K562 (cell line): ENCODE measurements at regions not wholly inside any gene's neighbourhood (a gene's known extent, or its start where the extent isn't known, plus 50 kb on each side); places are given as distances from the start of the nearest gene placed in this dataset.
A peak's percentile ranks its signal among the peaks of the same experiment; 100 is the strongest.

ENCODE experiments used
- ATAC-seq: fragments of 200-7000 bp; cut with Tn5 transposase; 3 replicates; pipeline ENCODE4 v1.9.1; 2020; ENCODE audit warnings: moderate library complexity
- BruUV-seq: library from RNA; stranded (reverse); fragments of 400-500 nt; replicated peaks from 2 replicates; lab custom pipeline; 2021; lab: Mats Ljungman, UMichigan
- CTCF ChIA-PET: fragments of 300-600 bp; formaldehyde crosslinking; extraction: SDS; loops from one replicate; lab custom pipeline; 2021; ENCODE audit warnings: low intra/inter-chr PET ratio; lab: Yijun Ruan, JAX
- POLR2A ChIA-PET: fragments of 300-600, 350-650 bp; sonication (Branson Sonifier 250); formaldehyde crosslinking; extraction: SDS; loops from one replicate; lab custom pipeline; 2021; ENCODE audit warnings: antibody characterized with exemption, inconsistent platforms; lab: Yijun Ruan, JAX
- DNase-seq, 4 experiments: peaks; one replicate each; pipeline versions ENCODE4 v3.0.0 to v3.0.0-alpha.2; 2011 to 2018; ENCODE audit warnings: low spot score in 3 of 4, mixed read lengths in 3 of 4; ENCODE audit errors: extremely low read depth in 1 of 4
- FAIRE-seq: peaks from 2 replicates; lab custom pipeline; 2011; peaks lifted over from hg19 to GRCh38; lab: Jason Lieb, UNC
- H2AFZ ChIP-seq: 2 replicates; pipeline ENCODE4 v1.6.0; 2011; ENCODE audit warnings: low read depth, low read length, control low read depth, inconsistent platforms
- H3K27ac ChIP-seq: fragments of 200-600 bp; 3 replicates; pipeline ENCODE4 v1.8.0; 2011; ENCODE audit warnings: low read depth, mild to moderate bottlenecking, control low read depth, inconsistent platforms, low read length, moderate library complexity, mixed read lengths; ENCODE audit errors: extremely low read depth
- H3K27me3 ChIP-seq, 2 experiments: fragments of 300-600 bp in 1 of 2; 2 replicates in 1 of 2; 3 replicates in 1 of 2; pipeline versions ENCODE4 v1.6.0 to v1.8.0; 2011; ENCODE audit warnings: inconsistent platforms in 2 of 2, low read length in 2 of 2, mild to moderate bottlenecking in 1 of 2, mixed read lengths in 1 of 2, moderate library complexity in 1 of 2; ENCODE audit not compliant: control insufficient read depth in 2 of 2, insufficient read depth in 2 of 2
- H3K36me3 ChIP-seq: fragments of 300-600 bp; 3 replicates; pipeline ENCODE4 v1.8.0; 2011; ENCODE audit warnings: mild to moderate bottlenecking, low read length, inconsistent platforms; ENCODE audit not compliant: control insufficient read depth, insufficient read depth
- H3K4me1 ChIP-seq, 2 experiments: fragments of 200-600 bp in 1 of 2; replicated peaks in 1 of 2; 2 replicates in 1 of 2; 3 replicates in 1 of 2; pipeline versions ENCODE4 v1.5.1 to v1.8.0; 2011; ENCODE audit warnings: inconsistent platforms in 2 of 2, low read length in 2 of 2, mild to moderate bottlenecking in 1 of 2, mixed read lengths in 1 of 2, moderate library complexity in 1 of 2; ENCODE audit not compliant: control insufficient read depth in 2 of 2, insufficient read depth in 2 of 2
- H3K4me2 ChIP-seq: 2 replicates; pipeline ENCODE4 v1.6.1; 2011; ENCODE audit warnings: low read length, control low read depth, inconsistent platforms, mixed read lengths; ENCODE audit not compliant: insufficient read depth
- H3K4me3 ChIP-seq: fragments of 200-600 bp; sonication (generic), shearing (Covaris generic); 2 replicates; pipeline ENCODE4 v1.5.1; 2016; ENCODE audit warnings: control low read depth, inconsistent platforms
- H3K79me2 ChIP-seq: fragments of 200-600 bp; 3 replicates; pipeline ENCODE4 v1.8.0; 2011; ENCODE audit warnings: low read length, inconsistent platforms; ENCODE audit not compliant: control insufficient read depth, insufficient read depth
- H3K9ac ChIP-seq, 2 experiments: 2 replicates each; pipeline versions ENCODE4 v1.6.0 to v1.6.1; 2011; ENCODE audit warnings: low read depth in 2 of 2, low read length in 2 of 2, control low read depth in 1 of 2, inconsistent platforms in 1 of 2, mild to moderate bottlenecking in 1 of 2, mixed read lengths in 1 of 2; ENCODE audit not compliant: insufficient read depth in 1 of 2
- H3K9me1 ChIP-seq: one replicate; pipeline ENCODE4 v1.6.0; 2011; ENCODE audit warnings: inconsistent platforms, mild to moderate bottlenecking, low read length, moderate library complexity; ENCODE audit not compliant: control insufficient read depth, insufficient read depth
- H3K9me3 ChIP-seq: replicated peaks from 2 replicates; pipeline ENCODE4 v1.5.1; 2011; ENCODE audit warnings: low read depth, low read length, inconsistent platforms; ENCODE audit not compliant: control insufficient read depth, insufficient read depth
- H4K20me1 ChIP-seq: replicated peaks from 2 replicates; pipeline ENCODE4 v1.6.1; 2011; ENCODE audit warnings: low read length, inconsistent platforms, mixed read lengths; ENCODE audit not compliant: control insufficient read depth, insufficient read depth
- FOSL1 ChIP-seq: fragments of 200-800 bp; sonication (Bioruptor generic); conservative IDR thresholded peaks from 2 replicates; pipeline ENCODE4 v1.6.1; 2016; ENCODE audit warnings: missing genetic modification characterization, missing compliant biosample characterization
- ZNF395 ChIP-seq: fragments of 200-800 bp; sonication (Bioruptor generic); IDR thresholded peaks from 2 replicates; pipeline ENCODE4 v1.6.1; 2017; ENCODE audit warnings: missing genetic modification characterization, missing compliant biosample characterization
- WGBS: fragments of 100-300 bp; shearing (Covaris generic); methylation state at CpG from one replicate; pipeline ENCODE4 v1.1.6; 2016; ENCODE audit warnings: low coverage, mixed read lengths; ENCODE audit not compliant: insufficient coverage; ENCODE audit errors: missing lambda C conversion rate; 5-methylcytosine and 5-hydroxymethylcytosine counted together
- in situ Hi-C: fragments of 300-500 bp; cut with MboI; formaldehyde crosslinking; loops from 4 replicates; pipeline ENCODE4 v1.15.0; 2018; ENCODE audit warnings: inconsistent platforms, mixed read lengths
- intact Hi-C: fragments of 100-400 bp; cut with micrococcal nuclease; formaldehyde crosslinking; loops from 2 replicates; pipeline ENCODE4 v1.14.2; 2022

DNA sequence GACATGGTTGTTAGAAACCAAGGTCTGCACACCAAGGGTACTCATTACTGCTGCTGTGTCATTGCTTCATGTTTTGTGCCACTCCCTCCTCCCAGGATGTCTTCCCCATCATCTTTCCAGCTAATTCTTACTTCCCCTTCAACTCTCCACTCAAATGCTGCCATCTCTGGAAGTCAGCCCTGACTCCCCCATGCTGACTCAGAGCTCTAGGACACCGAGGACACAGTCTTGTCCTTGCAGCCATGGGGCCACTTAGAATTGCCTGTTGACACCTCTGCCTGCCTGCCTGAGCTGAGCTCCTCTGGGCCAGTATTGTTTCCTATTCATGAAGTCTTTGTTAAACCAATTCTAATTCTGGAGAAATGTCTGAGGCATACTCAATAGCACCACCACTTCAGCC is 100.2 kb downstream of the GYPC start:
- no TSS peak for BruUV-seq
- in situ Hi-C loops: no loop called here

More for the DNA sequence above, 100.2 kb downstream of the GYPC start:
- Histone ChIP-seq H3K9ac (no peak overlapping the region), H3K4me2 (no peak overlapping the region), H3K9me1 (no peaks in the 10 kb centered on the region), H2AFZ (no peak overlapping the region), H3K27ac (no peak overlapping the region), H3K9me3 (no peaks in the 10 kb centered on the region), H3K4me3 (no peak overlapping the region), H3K79me2 (no peaks in the 10 kb centered on the region), H3K4me1 (no peaks in the 10 kb centered on the region; a peak in 1 of 5 replicates), H3K36me3 (no peaks in the 10 kb centered on the region), H3K27me3 (peaks cover 0 to 12% of the 10 kb centered on the region in 2 experiments; a peak in 2 of 5 replicates), H4K20me1 (no peaks in the 10 kb centered on the region)
- FAIRE-seq (no peak), ATAC-seq (no peak), DNase-seq (no peak)
- TF ChIP-seq FOSL1 (tag): peak; percentile 59
- TF ChIP-seq ZNF395 (CRISPR knock-in tag): no peak
- intact Hi-C loops: no loop called here
- POLR2A ChIA-PET: interaction anchor here (1.0 kb wide), 1 partner anchor 262 kb away, joined by 3 read pairs; no protein-coding TSS in a partner anchor
- CTCF ChIA-PET: no interaction called here
- WGBS: 0% methylated on average over 1 of the region's 1 CpG
